NCI-H1417 (cell line): ENCODE measurements at regions not wholly inside any gene's neighbourhood (a gene's known extent, or its start where the extent isn't known, plus 50 kb on each side); places are given as distances from the start of the nearest gene placed in this dataset.

Experiments used
- DNase-seq, 3 experiments: peaks; one replicate each; lab custom pipeline; 2025; lab: John Stamatoyannopoulos, UW

DNA sequence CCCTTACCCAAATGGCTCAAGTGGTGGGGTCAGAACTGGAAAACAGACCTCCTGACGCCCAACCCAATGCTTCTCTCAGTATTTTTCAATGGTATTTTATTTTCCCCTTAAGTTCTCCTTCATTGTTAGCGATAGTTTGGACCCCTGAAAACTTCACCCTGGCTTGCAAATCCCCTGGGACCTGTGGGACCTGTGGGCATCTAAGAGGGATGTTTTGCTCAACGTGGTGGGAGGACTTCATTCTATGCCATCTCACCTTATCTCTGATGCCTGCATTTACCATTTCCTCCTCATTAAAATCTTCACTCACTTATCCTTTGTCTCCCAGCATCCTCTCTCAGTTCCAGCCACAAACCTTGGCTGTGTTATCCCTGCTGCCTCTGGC lies 59.4 kb upstream of the GZMB start:
- DNase-seq = no peak

GRCh38 chr14:24692382-24693352 lies 58.7 kb upstream of the GZMB start:
- no peak for DNase-seq

DNA sequence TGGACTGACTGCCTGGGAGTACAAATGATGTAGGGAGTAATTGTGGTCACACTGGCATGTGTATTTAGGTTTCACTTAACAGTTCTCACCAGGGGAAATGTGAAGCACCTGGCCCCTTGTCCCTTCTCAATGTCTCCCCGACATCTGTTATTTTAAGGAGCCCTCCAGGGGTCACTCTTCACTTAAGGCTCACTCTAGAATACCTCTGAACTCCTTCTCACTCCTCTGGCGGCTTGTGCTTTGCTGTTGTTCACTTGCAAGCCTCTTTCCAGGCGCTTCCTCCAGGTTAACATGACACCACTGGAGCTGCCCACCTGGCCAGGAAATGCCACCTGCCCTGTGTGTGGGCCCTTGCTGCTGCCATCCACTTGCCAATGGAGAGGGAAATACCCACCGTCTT lies 56.5 kb upstream of the GZMB start:
- DNase-seq = peak in 2 of 3 experiments; percentile 20 to 58

DNA sequence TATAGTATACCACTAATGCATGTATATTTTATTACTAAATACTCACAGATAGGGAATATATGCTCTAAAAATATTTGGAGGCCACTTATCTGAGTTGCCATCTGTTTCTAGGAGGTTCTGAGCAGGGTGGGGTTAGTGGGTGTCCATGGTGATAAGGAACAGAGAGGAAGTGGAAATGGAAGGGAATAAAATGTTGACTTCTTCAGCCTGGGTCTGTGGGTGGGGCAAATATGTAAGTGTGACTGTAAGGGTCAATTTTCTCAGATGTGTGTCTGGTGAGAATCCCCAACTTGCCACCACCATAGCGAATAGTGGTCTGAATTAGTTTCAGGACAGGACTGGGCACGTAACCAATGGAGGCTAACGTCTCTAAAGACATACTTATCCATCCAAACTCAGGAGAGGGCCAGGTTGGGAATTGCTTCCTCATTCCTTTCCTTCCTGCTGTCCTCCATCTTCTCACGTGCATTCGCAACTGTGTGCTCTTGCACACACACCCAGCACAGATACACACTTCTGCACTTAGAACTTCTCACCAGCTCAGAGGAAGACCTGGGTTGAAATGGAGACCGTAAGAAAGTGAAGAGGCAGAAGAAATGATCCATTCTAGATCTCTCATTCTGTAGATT lies 54.2 kb upstream of the GZMB start:
- DNase-seq = no peak
